Adrenal gland (tissue), 5 donors: ENCODE measurements at regions not wholly inside any gene's neighbourhood (a gene's known extent, or its start where the extent isn't known, plus 50 kb on each side); places are given as distances from the start of the nearest gene placed in this dataset.

Source experiments
- POLR2A ChIP-seq, 2 donors: fragments of 450-650 bp; IDR thresholded peaks; one replicate each; pipeline ENCODE4 v1.6.1; 2017; ENCODE audit warnings: antibody characterized with exemption in 2 of 2, mild to moderate bottlenecking in 2 of 2, moderate library complexity in 1 of 2
- TF ChIP-seq, protein P1 (sequence below), 6 experiments: fragments of 450-650 bp in 4 of 6; fragments of 200-600 bp in 2 of 6; sonication (generic) in 1 of 6; IDR thresholded peaks; 1 replicate in 5 of 6; 2 replicates in 1 of 6; pipeline versions ENCODE4 v1.5.1 to v1.8.0; 2016 to 2021; ENCODE audit warnings: antibody characterized with exemption in 6 of 6, mild to moderate bottlenecking in 2 of 6, moderate library complexity in 1 of 6
- donor health status: DM: no; HTN: no; CAD: no.

DNA sequence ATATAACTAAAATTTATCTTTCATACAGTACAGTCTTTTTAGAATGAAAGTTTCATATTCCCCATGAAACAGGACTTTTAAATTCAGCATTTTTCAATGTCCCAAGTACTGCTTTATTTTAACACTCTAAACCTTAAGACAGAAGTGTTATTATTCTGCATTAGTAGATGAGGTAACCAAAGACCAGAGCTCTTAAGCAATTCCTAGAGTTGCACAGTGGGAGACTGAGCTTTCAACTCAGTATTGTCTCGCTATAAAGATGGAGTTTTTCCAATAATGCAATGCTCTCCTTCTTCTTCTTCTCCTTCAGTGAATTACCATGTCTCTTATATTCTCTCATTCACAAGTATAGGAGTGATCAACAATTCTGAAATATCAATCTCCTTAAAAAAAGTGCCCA, 479.7 kb downstream of the CETN3 start:
- TF ChIP-seq, protein P1, sequence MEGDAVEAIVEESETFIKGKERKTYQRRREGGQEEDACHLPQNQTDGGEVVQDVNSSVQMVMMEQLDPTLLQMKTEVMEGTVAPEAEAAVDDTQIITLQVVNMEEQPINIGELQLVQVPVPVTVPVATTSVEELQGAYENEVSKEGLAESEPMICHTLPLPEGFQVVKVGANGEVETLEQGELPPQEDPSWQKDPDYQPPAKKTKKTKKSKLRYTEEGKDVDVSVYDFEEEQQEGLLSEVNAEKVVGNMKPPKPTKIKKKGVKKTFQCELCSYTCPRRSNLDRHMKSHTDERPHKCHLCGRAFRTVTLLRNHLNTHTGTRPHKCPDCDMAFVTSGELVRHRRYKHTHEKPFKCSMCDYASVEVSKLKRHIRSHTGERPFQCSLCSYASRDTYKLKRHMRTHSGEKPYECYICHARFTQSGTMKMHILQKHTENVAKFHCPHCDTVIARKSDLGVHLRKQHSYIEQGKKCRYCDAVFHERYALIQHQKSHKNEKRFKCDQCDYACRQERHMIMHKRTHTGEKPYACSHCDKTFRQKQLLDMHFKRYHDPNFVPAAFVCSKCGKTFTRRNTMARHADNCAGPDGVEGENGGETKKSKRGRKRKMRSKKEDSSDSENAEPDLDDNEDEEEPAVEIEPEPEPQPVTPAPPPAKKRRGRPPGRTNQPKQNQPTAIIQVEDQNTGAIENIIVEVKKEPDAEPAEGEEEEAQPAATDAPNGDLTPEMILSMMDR (IDR thresholded peaks at IDR 0.05) = no peak
- TF ChIP-seq POLR2A (IDR thresholded peaks at IDR 0.05) = no peak
